SK-N-SH (cell line): ENCODE measurements at regions not wholly inside any gene's neighbourhood (a gene's known extent, or its start where the extent isn't known, plus 50 kb on each side); places are given as distances from the start of the nearest gene placed in this dataset.

ENCODE experiments used
- CTCF ChIA-PET: fragments of 300-600, 350-600 bp; formaldehyde crosslinking; extraction: SDS; loops from one replicate; lab custom pipeline; 2021; lab: Yijun Ruan, JAX
- POLR2A ChIA-PET: fragments of 350-600 bp; sonication (Branson Sonifier 250); formaldehyde crosslinking; extraction: SDS; loops from one replicate; lab custom pipeline; 2020; ENCODE audit warnings: antibody characterized with exemption, inconsistent platforms; lab: Yijun Ruan, JAX
- DNase-seq: peaks from one replicate; pipeline ENCODE4 v3.0.0; 2012
- H2AFZ ChIP-seq: fragments of 200-600 bp; sonication (generic); 2 replicates; pipeline ENCODE4 v1.8.1; 2016; ENCODE audit warnings: antibody characterized with exemption, mild to moderate bottlenecking, low read depth
- H3F3A ChIP-seq: fragments of 200-600 bp; sonication (generic); replicated peaks from 2 replicates; pipeline ENCODE3; 2016; ENCODE audit warnings: antibody characterized with exemption, mild to moderate bottlenecking; ENCODE audit not compliant: insufficient read depth
- H3K27ac ChIP-seq, 2 experiments: fragments of 200-500 bp in 1 of 2; fragments of 200-600 bp in 1 of 2; sonication (Bioruptor generic) in 1 of 2; sonication (generic), shearing (Covaris generic) in 1 of 2; 2 replicates each; pipeline versions ENCODE4 v1.5.1 to v1.6.1; 2014 to 2016; ENCODE audit warnings: low read depth in 2 of 2, inconsistent platforms in 1 of 2, low read length in 1 of 2, mild to moderate bottlenecking in 1 of 2, mixed read lengths in 1 of 2
- H3K27me3 ChIP-seq: fragments of 200-600 bp; sonication (generic), shearing (Covaris generic); 2 replicates; pipeline ENCODE4 v1.6.1; 2016; ENCODE audit warnings: mixed run types; ENCODE audit not compliant: insufficient read depth
- H3K36me3 ChIP-seq, 2 experiments: fragments of 200-500 bp in 1 of 2; fragments of 200-600 bp in 1 of 2; sonication (Bioruptor generic) in 1 of 2; sonication (generic) in 1 of 2; replicated peaks in 1 of 2; 2 replicates each; pipeline versions ENCODE3 to v1.5.1; 2014 to 2016; ENCODE audit warnings: low read length in 1 of 2, mild to moderate bottlenecking in 1 of 2; ENCODE audit not compliant: insufficient read depth in 2 of 2, control insufficient read depth in 1 of 2
- H3K4me1 ChIP-seq, 2 experiments: fragments of 200-500 bp in 1 of 2; fragments of 200-600 bp in 1 of 2; sonication (Bioruptor generic) in 1 of 2; sonication (generic), shearing (Covaris generic) in 1 of 2; 2 replicates each; pipeline versions ENCODE4 v1.5.1 to v1.6.1; 2014 to 2016; ENCODE audit warnings: low read depth in 1 of 2, low read length in 1 of 2, mixed run types in 1 of 2; ENCODE audit not compliant: insufficient read depth in 2 of 2, control insufficient read depth in 1 of 2
- H3K4me2 ChIP-seq: fragments of 200-600 bp; sonication (generic), shearing (Covaris generic); 2 replicates; pipeline ENCODE4 v1.6.1; 2017; ENCODE audit warnings: mixed run types
- H3K4me3 ChIP-seq, 2 experiments: fragments of 200-500 bp in 1 of 2; fragments of 200-600 bp in 1 of 2; sonication (Bioruptor generic) in 1 of 2; sonication (generic), shearing (Covaris generic) in 1 of 2; 2 replicates each; pipeline versions ENCODE4 v1.5.1 to v1.8.1; 2014 to 2016; ENCODE audit warnings: low read depth in 2 of 2, inconsistent platforms in 1 of 2, low read length in 1 of 2, mild to moderate bottlenecking in 1 of 2, mixed read lengths in 1 of 2, moderate library complexity in 1 of 2
- H3K79me2 ChIP-seq: fragments of 200-600 bp; sonication (generic); 2 replicates; pipeline ENCODE4 v1.8.1; 2017; ENCODE audit warnings: mild to moderate bottlenecking; ENCODE audit not compliant: insufficient read depth
- H3K9ac ChIP-seq: fragments of 200-600 bp; sonication (generic); 2 replicates; pipeline ENCODE4 v1.6.1; 2017; ENCODE audit warnings: mixed run types
- H3K9me2 ChIP-seq: fragments of 200-600 bp; sonication (generic); 2 replicates; pipeline ENCODE4 v1.6.1; 2017; ENCODE audit warnings: mixed run types
- H3K9me3 ChIP-seq: fragments of 200-600 bp; sonication (generic); 2 replicates; pipeline ENCODE4 v1.6.1; 2017; ENCODE audit warnings: mixed run types, mild to moderate bottlenecking, moderate library complexity
- H4K20me1 ChIP-seq: fragments of 200-600 bp; sonication (generic); 2 replicates; pipeline ENCODE4 v1.6.1; 2017; ENCODE audit warnings: mild to moderate bottlenecking, mixed run types; ENCODE audit not compliant: insufficient read depth
- CHD2 ChIP-seq: fragments of 150-350 bp; IDR thresholded peaks from 2 replicates; pipeline ENCODE4 v1.6.1; 2018; ENCODE audit warnings: low read length; ENCODE audit not compliant: partially characterized antibody
- ELF1 ChIP-seq: IDR thresholded peaks from 2 replicates; pipeline ENCODE4 v1.4.0; 2012
- FOXM1 ChIP-seq: IDR thresholded peaks from 2 replicates; pipeline ENCODE4 v1.4.0; 2012; ENCODE audit warnings: low read depth, mild to moderate bottlenecking
- GABPA ChIP-seq: IDR thresholded peaks from 2 replicates; pipeline ENCODE4 v1.4.0; 2012; ENCODE audit warnings: low read depth, mild to moderate bottlenecking
- GATA2 ChIP-seq: sonication (generic); formaldehyde crosslinking; IDR thresholded peaks from 2 replicates; pipeline ENCODE4 v1.5.0; 2020; ENCODE audit warnings: mild to moderate bottlenecking, missing genetic modification reagents
- JUND ChIP-seq: IDR thresholded peaks from 2 replicates; pipeline ENCODE4 v1.4.0; 2012
- MEF2A ChIP-seq: IDR thresholded peaks from 2 replicates; pipeline ENCODE4 v1.4.0; 2012; ENCODE audit warnings: low read depth, borderline replicate concordance
- NRF1 ChIP-seq: IDR thresholded peaks from 2 replicates; pipeline ENCODE4 v1.6.1; 2012; ENCODE audit warnings: low read depth, mild to moderate bottlenecking, low read length
- PBX3 ChIP-seq: IDR thresholded peaks from 2 replicates; pipeline ENCODE4; 2012
- POLR2AphosphoS5 ChIP-seq: IDR thresholded peaks from 2 replicates; pipeline ENCODE4 v1.6.1; 2012; ENCODE audit warnings: low read depth, low read length
- RAD21 ChIP-seq: IDR thresholded peaks from 2 replicates; pipeline ENCODE4 v1.6.1; 2012; ENCODE audit warnings: mild to moderate bottlenecking, low read length
- RCOR1 ChIP-seq: fragments of 150-350 bp; IDR thresholded peaks from 2 replicates; pipeline ENCODE4 v1.6.1; 2017; ENCODE audit warnings: antibody characterized with exemption, low read length
- REST ChIP-seq: IDR thresholded peaks from 2 replicates; pipeline ENCODE4 v1.6.1; 2012; ENCODE audit warnings: mild to moderate bottlenecking, low read depth, low read length, moderate library complexity
- RFX5 ChIP-seq: IDR thresholded peaks from 2 replicates; pipeline ENCODE4 v1.6.1; 2012; ENCODE audit warnings: mild to moderate bottlenecking, improper control_type of control experiment, low read length
- RXRA ChIP-seq: IDR thresholded peaks from 2 replicates; pipeline ENCODE4 v1.4.0; 2012; ENCODE audit warnings: low read depth, mild to moderate bottlenecking, borderline replicate concordance
- SMC3 ChIP-seq: IDR thresholded peaks from 2 replicates; pipeline ENCODE4 v1.6.1; 2012; ENCODE audit warnings: low read depth, low read length, improper control_type of control experiment
- TEAD4 ChIP-seq: IDR thresholded peaks from 2 replicates; pipeline ENCODE4 v1.4.0; 2012; ENCODE audit warnings: mild to moderate bottlenecking, borderline replicate concordance; ENCODE audit not compliant: insufficient read depth
- USF2 ChIP-seq: fragments of 150-350 bp; IDR thresholded peaks from 2 replicates; pipeline ENCODE4 v1.6.1; 2017; ENCODE audit warnings: antibody characterized with exemption, low read length, low read depth, borderline replicate concordance
- WGBS: methylation state at CpG from one replicate; pipeline ENCODE4 v1.1.6; 2017; ENCODE audit warnings: low lambda C conversion rate; 5-methylcytosine and 5-hydroxymethylcytosine counted together

- Histone ChIP-seq H3K9me2 (no peaks in the 10 kb centered on the region), H4K20me1 (no peaks in the 10 kb centered on the region), H3F3A (no peaks in the 10 kb centered on the region), H3K9me3 (no peaks in the 10 kb centered on the region), H3K9ac (no peak overlapping the region), H3K36me3 (no peaks in the 10 kb centered on the region), H2AFZ (no peak overlapping the region), H3K79me2 (no peaks in the 10 kb centered on the region), H3K4me2 (no peak overlapping the region), H3K27ac (no peak overlapping the region), H3K4me1 (no peaks in the 10 kb centered on the region), H3K4me3 (no peak overlapping the region), H3K27me3 (no peaks in the 10 kb centered on the region)
- TF ChIP-seq ELF1 (no peak), RFX5 (no peak), SMC3 (no peak), NRF1 (no peak), TEAD4 (no peak), JUND (no peak), REST (no peak), PBX3 (no peak), RAD21 (no peak), CHD2 (no peak), RXRA (no peak), RCOR1 (no peak), MEF2A (no peak), USF2 (no peak), GATA2 (no peak), GABPA (no peak), FOXM1 (no peak), POLR2AphosphoS5 (no peak)
- no peak for DNase-seq
- CTCF ChIA-PET, result no interaction called here
- WGBS, result 6% methylated on average over 2 of the region's 2 CpGs
- POLR2A ChIA-PET, result no interaction called here
Observed at GRCh38 chr4:189187531-189188052, 753.1 kb upstream of the FRG1 start.
